ENCODE measurements at regions not wholly inside any gene's neighbourhood (a gene's known extent, or its start where the extent isn't known, plus 50 kb on each side); places are given as distances from the start of the nearest gene placed in this dataset.

DNA sequence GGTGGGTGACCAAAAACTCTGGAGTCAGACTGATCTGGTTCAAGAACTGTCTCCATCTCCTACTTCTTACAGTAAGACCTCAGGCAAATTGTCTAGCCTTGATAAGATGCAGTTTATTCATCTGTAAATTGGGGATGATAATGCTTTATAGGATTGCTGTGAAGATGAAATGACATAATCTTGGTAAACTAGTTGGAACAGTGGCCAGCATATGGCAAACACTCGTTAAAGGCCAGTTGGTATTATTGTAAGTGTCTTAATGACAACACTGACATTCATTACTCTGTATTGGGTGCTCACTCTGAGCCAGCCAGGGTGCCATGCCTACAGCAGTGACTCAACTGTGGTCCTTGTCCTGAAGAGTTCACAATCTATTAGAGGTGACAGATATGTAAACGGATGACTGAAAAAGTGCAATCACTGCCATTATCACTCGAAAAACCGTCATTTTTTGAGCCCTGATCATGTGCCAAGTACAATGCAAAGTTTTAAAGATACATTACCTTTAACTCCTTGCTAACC lies 84.9 kb upstream of the HSPA9 start:
- H3K36me3 Mint-ChIP-seq: no peaks in the 10 kb centered on the region
- Histone ChIP-seq H3K4me1 (ENCODE audit: insufficient read depth, low read length) (peaks cover 21% of the 10 kb centered on the region), H3K9me3 (ENCODE audit: control insufficient read depth in 1 of 2, low read length in 2 of 2) (no peaks in the 10 kb centered on the region), H3K27me3 (ENCODE audit: insufficient read depth, low read length) (peaks cover 70% of the 10 kb centered on the region), H3K36me3 (ENCODE audit: insufficient read depth, low read length) (no peaks in the 10 kb centered on the region), H3K4me3 (ENCODE audit: low read length in 2 of 2) (no peak overlapping the region), H3K27ac (ENCODE audit: low read depth, low read length) (no peak overlapping the region)
- peaks cover 14 to 47% (median 21%) of the 10 kb centered on the region in 4 donors for H3K4me1 Mint-ChIP-seq
- peaks cover 0 to 3% (median 0%) of the 10 kb centered on the region in 8 donors for H3K9me3 Mint-ChIP-seq
- intact Hi-C loops (cut with micrococcal nuclease): no loop called here
- H3K4me3 Mint-ChIP-seq: no peak overlapping the region
- peaks cover 79 to 80% of the 10 kb centered on the region in 2 donors for H3K27me3 Mint-ChIP-seq
- no peak for DNase-seq
- ChIA-PET POLR2A (ENCODE audit: partially characterized antibody) (no interaction called here), CTCF (ENCODE audit: partially characterized antibody) (no interaction called here)
- H3K27ac Mint-ChIP-seq: no peak overlapping the region

DNA sequence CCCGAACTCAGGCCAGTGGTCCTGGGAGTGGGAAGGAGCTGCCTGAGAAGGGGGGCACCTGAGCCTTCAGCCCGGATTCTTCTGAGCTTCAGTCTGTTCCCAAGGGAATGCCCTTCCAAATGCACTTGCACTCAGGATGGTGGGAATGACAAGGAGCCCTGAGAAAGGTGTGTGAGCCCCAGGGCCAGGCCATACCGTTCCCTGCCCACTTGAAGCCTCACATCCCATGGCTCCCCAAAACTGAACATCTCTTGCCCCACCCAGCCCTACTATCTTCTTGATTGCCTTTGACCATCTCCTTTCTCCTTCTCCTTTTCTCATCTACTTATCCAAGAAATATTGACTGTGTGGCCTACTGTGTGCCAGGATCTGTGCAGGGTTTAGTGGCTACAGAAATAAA lies 84.4 kb upstream of the HSPA9 start:
- ChIA-PET CTCF (ENCODE audit: partially characterized antibody) (no interaction called here), POLR2A (ENCODE audit: partially characterized antibody) (no interaction called here)
- H3K27ac ChIP-seq (ENCODE audit: low read depth, low read length): no peak overlapping the region
- H3K9me3 ChIP-seq (ENCODE audit: control insufficient read depth in 1 of 2, low read length in 2 of 2): no peaks in the 10 kb centered on the region
- Mint-ChIP-seq H3K27me3 (peaks cover 78 to 80% of the 10 kb centered on the region in 2 donors), H3K36me3 (no peaks in the 10 kb centered on the region), H3K9me3 (peaks cover 0 to 3% (median 0%) of the 10 kb centered on the region in 8 donors), H3K4me1 (peaks cover 17 to 47% (median 25%) of the 10 kb centered on the region in 4 donors), H3K27ac (no peak overlapping the region), H3K4me3 (no peak overlapping the region)
- H3K36me3 ChIP-seq (ENCODE audit: insufficient read depth, low read length): no peaks in the 10 kb centered on the region
- no peak for DNase-seq
- peaks cover 70% of the 10 kb centered on the region for H3K27me3 ChIP-seq (ENCODE audit: insufficient read depth, low read length)
- intact Hi-C loops (cut with micrococcal nuclease): no loop called here
- H3K4me1 ChIP-seq (ENCODE audit: insufficient read depth, low read length): peaks cover 26% of the 10 kb centered on the region
- no peak overlapping the region for H3K4me3 ChIP-seq (ENCODE audit: low read length in 2 of 2)

DNA sequence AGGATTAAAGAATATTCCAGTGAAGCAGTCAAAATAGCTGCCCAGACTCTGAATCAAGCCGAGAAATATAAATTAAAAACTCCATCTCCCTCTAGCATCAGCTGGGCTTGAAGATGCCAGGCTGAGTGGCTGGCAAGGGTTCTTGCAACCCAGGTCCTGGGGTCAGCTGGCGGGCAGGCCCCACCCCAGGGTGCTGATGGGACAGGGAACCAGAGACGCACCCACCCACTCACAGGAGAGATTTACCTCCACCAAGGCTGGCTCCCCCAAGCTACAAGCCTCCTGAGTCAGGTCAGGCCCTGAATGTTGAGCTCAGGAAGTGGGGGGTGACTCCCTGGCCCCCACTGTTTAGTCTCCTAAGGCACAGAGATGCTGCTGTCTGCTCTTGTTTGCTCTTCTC lies 83.9 kb upstream of the HSPA9 start:
- CTCF ChIA-PET (ENCODE audit: partially characterized antibody): no interaction called here
- no peak overlapping the region for H3K27ac Mint-ChIP-seq
- DNase-seq: no peak

DNA sequence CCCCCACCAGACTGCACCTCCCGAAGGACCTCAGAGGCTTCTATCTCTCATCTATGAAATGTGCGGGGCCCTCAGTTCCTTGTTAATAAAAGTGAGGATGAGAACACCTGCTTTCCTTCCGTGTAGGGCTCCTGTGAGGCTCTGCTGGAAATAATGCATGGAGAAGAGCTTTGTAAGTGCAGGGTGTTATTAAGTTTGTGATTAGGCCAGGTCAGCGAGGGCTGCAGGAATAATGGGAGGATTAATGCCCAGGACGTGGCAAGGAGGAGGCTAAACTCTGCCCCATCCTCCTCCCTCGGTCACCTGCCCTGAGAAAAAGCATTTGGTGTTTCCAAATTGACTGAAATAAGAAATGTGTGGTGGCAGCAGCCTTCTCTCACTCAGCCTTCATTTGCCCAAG lies 83.5 kb upstream of the HSPA9 start:
- no peak overlapping the region for H3K4me3 ChIP-seq (ENCODE audit: low read length in 2 of 2)
- POLR2A ChIA-PET (ENCODE audit: partially characterized antibody): no interaction called here
- intact Hi-C loops (cut with micrococcal nuclease): no loop called here
- H3K36me3 ChIP-seq (ENCODE audit: insufficient read depth, low read length): no peaks in the 10 kb centered on the region
- H3K4me1 ChIP-seq (ENCODE audit: insufficient read depth, low read length): peaks cover 33% of the 10 kb centered on the region
- no peak overlapping the region for H3K4me3 Mint-ChIP-seq
- H3K27me3 ChIP-seq (ENCODE audit: insufficient read depth, low read length): peaks cover 65% of the 10 kb centered on the region
- H3K27ac ChIP-seq (ENCODE audit: low read depth, low read length): no peak overlapping the region
- H3K9me3 ChIP-seq (ENCODE audit: control insufficient read depth in 1 of 2, low read length in 2 of 2): no peaks in the 10 kb centered on the region
- H3K9me3 Mint-ChIP-seq: peaks cover 0 to 4% (median 0%) of the 10 kb centered on the region in 8 donors
- CTCF ChIA-PET (ENCODE audit: partially characterized antibody): no interaction called here
- peaks cover 23 to 50% (median 32%) of the 10 kb centered on the region in 4 donors for H3K4me1 Mint-ChIP-seq
- H3K27me3 Mint-ChIP-seq: peaks cover 77 to 81% of the 10 kb centered on the region in 2 donors
- H3K36me3 Mint-ChIP-seq: no peaks in the 10 kb centered on the region
- no peak overlapping the region for H3K27ac Mint-ChIP-seq
- no peak for DNase-seq

More for the DNA sequence above, 83.9 kb upstream of the HSPA9 start:
- POLR2A ChIA-PET (ENCODE audit: partially characterized antibody): no interaction called here
- Mint-ChIP-seq H3K4me3 (no peak overlapping the region), H3K9me3 (peaks cover 0 to 3% (median 0%) of the 10 kb centered on the region in 8 donors), H3K4me1 (peaks cover 20 to 47% (median 29%) of the 10 kb centered on the region in 4 donors), H3K27me3 (peaks cover 76 to 80% of the 10 kb centered on the region in 2 donors), H3K36me3 (no peaks in the 10 kb centered on the region)
- Histone ChIP-seq H3K27me3 (ENCODE audit: insufficient read depth, low read length) (peaks cover 66% of the 10 kb centered on the region), H3K9me3 (ENCODE audit: control insufficient read depth in 1 of 2, low read length in 2 of 2) (no peaks in the 10 kb centered on the region), H3K4me1 (ENCODE audit: insufficient read depth, low read length) (peaks cover 31% of the 10 kb centered on the region), H3K27ac (ENCODE audit: low read depth, low read length) (no peak overlapping the region), H3K4me3 (ENCODE audit: low read length in 2 of 2) (no peak overlapping the region), H3K36me3 (ENCODE audit: insufficient read depth, low read length) (no peaks in the 10 kb centered on the region)
- intact Hi-C loops (cut with micrococcal nuclease): no loop called here

DNA sequence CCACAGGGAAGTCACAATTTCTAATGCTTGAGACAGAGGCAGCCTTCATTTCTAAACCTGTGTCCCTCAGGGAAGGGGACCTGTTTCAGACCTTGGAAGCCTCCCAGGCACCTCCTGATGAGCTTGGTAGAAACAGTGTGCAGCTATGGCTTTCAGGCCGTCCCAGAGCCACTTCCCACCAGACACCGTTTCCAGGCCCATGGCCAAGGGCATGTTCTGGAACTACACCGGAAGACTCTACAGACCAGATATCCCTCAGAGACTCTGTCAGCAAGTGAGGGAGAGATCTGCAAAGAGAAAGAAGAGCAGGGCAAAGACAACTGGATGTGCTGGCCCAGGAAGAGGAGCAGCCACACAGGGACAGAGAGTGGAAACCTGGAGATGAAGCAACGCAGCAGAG lies 82.2 kb upstream of the HSPA9 start:
- intact Hi-C loops (cut with micrococcal nuclease): no loop called here
- Histone ChIP-seq H3K36me3 (ENCODE audit: insufficient read depth, low read length) (no peaks in the 10 kb centered on the region), H3K9me3 (ENCODE audit: control insufficient read depth in 1 of 2, low read length in 2 of 2) (no peaks in the 10 kb centered on the region), H3K4me1 (ENCODE audit: insufficient read depth, low read length) (peaks cover 26% of the 10 kb centered on the region), H3K27ac (ENCODE audit: low read depth, low read length) (no peak overlapping the region), H3K27me3 (ENCODE audit: insufficient read depth, low read length) (peaks cover 75% of the 10 kb centered on the region), H3K4me3 (ENCODE audit: low read length in 2 of 2) (no peak overlapping the region)
- no peak for DNase-seq
- no peak overlapping the region for H3K4me3 Mint-ChIP-seq
- ChIA-PET POLR2A (ENCODE audit: partially characterized antibody) (no interaction called here), CTCF (ENCODE audit: partially characterized antibody) (interaction anchor here (1.1 to 1.4 kb wide), 2 partner anchors 9 to 11 kb away, joined by 3 read pairs; no protein-coding TSS in a partner anchor)
- H3K4me1 Mint-ChIP-seq: peaks cover 15 to 41% (median 24%) of the 10 kb centered on the region in 4 donors
- peaks cover 0 to 4% (median 0%) of the 10 kb centered on the region in 8 donors for H3K9me3 Mint-ChIP-seq
- peak overlapping the region in 1 of 7 donors; percentile 14 for H3K27ac Mint-ChIP-seq
- H3K27me3 Mint-ChIP-seq: peaks cover 73 to 82% of the 10 kb centered on the region in 2 donors
- no peaks in the 10 kb centered on the region for H3K36me3 Mint-ChIP-seq

DNA sequence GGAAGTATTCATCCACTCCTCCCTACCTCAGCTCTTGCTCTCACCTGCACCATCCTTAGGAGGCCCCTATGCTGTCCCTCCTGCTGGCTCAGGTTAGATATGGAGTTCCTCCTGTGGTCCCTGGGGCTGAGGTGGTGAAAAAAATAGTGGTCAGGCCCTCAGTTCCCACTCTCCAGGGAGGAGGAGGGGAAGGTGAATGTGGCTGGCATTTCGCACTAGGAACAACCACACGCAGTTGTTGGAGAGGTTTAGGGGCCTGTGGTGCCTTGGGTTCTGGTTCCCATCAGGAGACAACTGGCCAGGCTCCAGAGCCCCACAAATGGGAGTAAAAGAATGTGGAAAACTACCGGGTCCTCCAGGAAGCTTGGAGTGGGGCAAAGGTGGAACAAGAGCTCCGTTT lies 81.7 kb upstream of the HSPA9 start:
- no peak overlapping the region for H3K27ac Mint-ChIP-seq
- no peaks in the 10 kb centered on the region for H3K36me3 ChIP-seq (ENCODE audit: insufficient read depth, low read length)
- no peaks in the 10 kb centered on the region for H3K36me3 Mint-ChIP-seq
- H3K27me3 ChIP-seq (ENCODE audit: insufficient read depth, low read length): peaks cover 75% of the 10 kb centered on the region
- H3K4me3 Mint-ChIP-seq: no peak overlapping the region
- H3K27me3 Mint-ChIP-seq: peaks cover 70 to 80% of the 10 kb centered on the region in 2 donors
- DNase-seq: no peak
- intact Hi-C loops (cut with micrococcal nuclease): no loop called here
- no peak overlapping the region for H3K4me3 ChIP-seq (ENCODE audit: low read length in 2 of 2)
- POLR2A ChIA-PET (ENCODE audit: partially characterized antibody): interaction anchor here (1.3 kb wide), 1 partner anchor 12 kb away, joined by 3 read pairs; no protein-coding TSS in a partner anchor
- H3K4me1 ChIP-seq (ENCODE audit: insufficient read depth, low read length): peaks cover 26% of the 10 kb centered on the region
- peaks cover 15 to 42% (median 23%) of the 10 kb centered on the region in 4 donors for H3K4me1 Mint-ChIP-seq
- no peak overlapping the region for H3K27ac ChIP-seq (ENCODE audit: low read depth, low read length)
- CTCF ChIA-PET (ENCODE audit: partially characterized antibody): interaction anchor here (1.1 to 1.4 kb wide), 2 partner anchors 10 to 12 kb away, joined by 3 read pairs; no protein-coding TSS in a partner anchor
- H3K9me3 ChIP-seq (ENCODE audit: control insufficient read depth in 1 of 2, low read length in 2 of 2): no peaks in the 10 kb centered on the region
- peaks cover 0 to 4% (median 0%) of the 10 kb centered on the region in 8 donors for H3K9me3 Mint-ChIP-seq

DNA sequence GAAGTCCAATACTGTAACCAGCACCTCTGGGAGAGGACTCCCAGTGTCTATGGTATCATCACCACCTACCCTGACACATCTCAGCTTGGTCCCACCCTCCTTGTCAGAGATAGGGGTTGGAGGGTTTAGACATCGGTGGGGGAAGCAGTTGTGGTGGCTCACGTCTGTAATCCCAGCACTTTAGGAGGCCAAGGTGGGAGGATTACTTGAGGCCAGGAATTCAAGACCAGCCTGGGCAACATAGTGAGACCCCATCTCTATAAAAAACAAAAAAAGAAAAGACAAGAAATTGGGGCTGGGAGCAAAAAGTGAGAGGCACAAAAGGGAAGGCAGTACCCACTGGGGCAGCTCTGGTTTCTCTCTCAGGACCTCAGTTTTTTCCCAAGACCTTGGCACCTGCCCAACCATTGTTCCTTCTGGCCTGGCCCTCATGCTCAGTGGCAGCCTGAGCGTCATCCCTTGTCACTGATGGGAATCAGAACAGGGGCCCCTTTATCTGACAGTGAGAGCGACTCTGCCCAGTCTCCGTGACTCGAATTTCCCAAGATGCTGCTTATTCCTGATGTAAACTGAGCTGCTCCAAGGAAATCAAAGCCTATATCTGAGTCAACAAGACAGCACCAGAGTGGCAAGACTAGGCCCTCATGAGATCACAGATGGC lies 80.5 kb upstream of the HSPA9 start:
- H3K27me3 Mint-ChIP-seq: peaks cover 68 to 80% of the 10 kb centered on the region in 2 donors
- H3K27ac Mint-ChIP-seq: no peak overlapping the region
- ChIA-PET POLR2A (ENCODE audit: partially characterized antibody) (interaction anchor here (0.6 to 1.7 kb wide), 3 partner anchors 13 to 113 kb away, joined by 3 to 5 read pairs (median 3); partner anchors contain the start of gene ETF1), CTCF (ENCODE audit: partially characterized antibody) (interaction anchor here (1.4 kb wide), 1 partner anchor 13 kb away, joined by 3 read pairs; no protein-coding TSS in a partner anchor)
- no peak overlapping the region for H3K4me3 Mint-ChIP-seq
- H3K36me3 ChIP-seq (ENCODE audit: insufficient read depth, low read length): no peaks in the 10 kb centered on the region
- no peak overlapping the region for H3K27ac ChIP-seq (ENCODE audit: low read depth, low read length)
- H3K4me1 Mint-ChIP-seq: peaks cover 17 to 47% (median 24%) of the 10 kb centered on the region in 4 donors
- H3K4me1 ChIP-seq (ENCODE audit: insufficient read depth, low read length): peaks cover 26% of the 10 kb centered on the region
- DNase-seq: no peak
- no peaks in the 10 kb centered on the region for H3K9me3 ChIP-seq (ENCODE audit: control insufficient read depth in 1 of 2, low read length in 2 of 2)
- intact Hi-C loops (cut with micrococcal nuclease): no loop called here
- no peak overlapping the region for H3K4me3 ChIP-seq (ENCODE audit: low read length in 2 of 2)
- no peaks in the 10 kb centered on the region for H3K36me3 Mint-ChIP-seq
- H3K9me3 Mint-ChIP-seq: peaks cover 0 to 4% (median 0%) of the 10 kb centered on the region in 8 donors
- peaks cover 81% of the 10 kb centered on the region for H3K27me3 ChIP-seq (ENCODE audit: insufficient read depth, low read length)

All from CD4-positive, alpha-beta memory T cell (primary cell).